Adrenal gland (tissue), 5 donors: ENCODE measurements at regions not wholly inside any gene's neighbourhood (a gene's known extent, or its start where the extent isn't known, plus 50 kb on each side); places are given as distances from the start of the nearest gene placed in this dataset.

ENCODE experiments used
- CTCF ChIP-seq, 6 experiments: fragments of 450-650 bp in 4 of 6; fragments of 200-600 bp in 2 of 6; sonication (generic) in 1 of 6; IDR thresholded peaks; 1 replicate in 5 of 6; 2 replicates in 1 of 6; pipeline versions ENCODE4 v1.5.1 to v1.8.0; 2016 to 2021; ENCODE audit warnings: antibody characterized with exemption in 6 of 6, mild to moderate bottlenecking in 2 of 6, moderate library complexity in 1 of 6
- POLR2A ChIP-seq, 2 donors: fragments of 450-650 bp; IDR thresholded peaks; one replicate each; pipeline ENCODE4 v1.6.1; 2017; ENCODE audit warnings: antibody characterized with exemption in 2 of 2, mild to moderate bottlenecking in 2 of 2, moderate library complexity in 1 of 2
- donor health status: DM: no; HTN: no; CAD: no.

- TF ChIP-seq CTCF (IDR thresholded peaks at IDR 0.05): no peak
- TF ChIP-seq POLR2A (IDR thresholded peaks at IDR 0.05): no peak
Observed at GRCh38 chr16:86639354-86639753, 61.0 kb downstream of the FOXL1 start.
